K562 (cell line): ENCODE measurements at regions not wholly inside any gene's neighbourhood (a gene's known extent, or its start where the extent isn't known, plus 50 kb on each side); places are given as distances from the start of the nearest gene placed in this dataset.

ENCODE experiments used
- ATAC-seq: fragments of 200-7000 bp; cut with Tn5 transposase; 3 replicates; pipeline ENCODE4 v1.9.1; 2020; ENCODE audit warnings: moderate library complexity
- BruUV-seq: library from RNA; stranded (reverse); fragments of 400-500 nt; replicated peaks from 2 replicates; lab custom pipeline; 2021; lab: Mats Ljungman, UMichigan
- CTCF ChIA-PET: fragments of 300-600 bp; formaldehyde crosslinking; extraction: SDS; loops from one replicate; lab custom pipeline; 2021; ENCODE audit warnings: low intra/inter-chr PET ratio; lab: Yijun Ruan, JAX
- POLR2A ChIA-PET: fragments of 300-600, 350-650 bp; sonication (Branson Sonifier 250); formaldehyde crosslinking; extraction: SDS; loops from one replicate; lab custom pipeline; 2021; ENCODE audit warnings: antibody characterized with exemption, inconsistent platforms; lab: Yijun Ruan, JAX
- DNase-seq, 4 experiments: peaks; one replicate each; pipeline versions ENCODE4 v3.0.0 to v3.0.0-alpha.2; 2011 to 2018; ENCODE audit warnings: low spot score in 3 of 4, mixed read lengths in 3 of 4; ENCODE audit errors: extremely low read depth in 1 of 4
- FAIRE-seq: peaks from 2 replicates; lab custom pipeline; 2011; peaks lifted over from hg19 to GRCh38; lab: Jason Lieb, UNC
- H2AFZ ChIP-seq: 2 replicates; pipeline ENCODE4 v1.6.0; 2011; ENCODE audit warnings: low read depth, low read length, control low read depth, inconsistent platforms
- H3K27ac ChIP-seq: fragments of 200-600 bp; 3 replicates; pipeline ENCODE4 v1.8.0; 2011; ENCODE audit warnings: low read depth, mild to moderate bottlenecking, control low read depth, inconsistent platforms, low read length, moderate library complexity, mixed read lengths; ENCODE audit errors: extremely low read depth
- H3K27me3 ChIP-seq, 2 experiments: fragments of 300-600 bp in 1 of 2; 2 replicates in 1 of 2; 3 replicates in 1 of 2; pipeline versions ENCODE4 v1.6.0 to v1.8.0; 2011; ENCODE audit warnings: inconsistent platforms in 2 of 2, low read length in 2 of 2, mild to moderate bottlenecking in 1 of 2, mixed read lengths in 1 of 2, moderate library complexity in 1 of 2; ENCODE audit not compliant: control insufficient read depth in 2 of 2, insufficient read depth in 2 of 2
- H3K36me3 ChIP-seq: fragments of 300-600 bp; 3 replicates; pipeline ENCODE4 v1.8.0; 2011; ENCODE audit warnings: mild to moderate bottlenecking, low read length, inconsistent platforms; ENCODE audit not compliant: control insufficient read depth, insufficient read depth
- H3K4me1 ChIP-seq, 2 experiments: fragments of 200-600 bp in 1 of 2; replicated peaks in 1 of 2; 2 replicates in 1 of 2; 3 replicates in 1 of 2; pipeline versions ENCODE4 v1.5.1 to v1.8.0; 2011; ENCODE audit warnings: inconsistent platforms in 2 of 2, low read length in 2 of 2, mild to moderate bottlenecking in 1 of 2, mixed read lengths in 1 of 2, moderate library complexity in 1 of 2; ENCODE audit not compliant: control insufficient read depth in 2 of 2, insufficient read depth in 2 of 2
- H3K4me2 ChIP-seq: 2 replicates; pipeline ENCODE4 v1.6.1; 2011; ENCODE audit warnings: low read length, control low read depth, inconsistent platforms, mixed read lengths; ENCODE audit not compliant: insufficient read depth
- H3K4me3 ChIP-seq: fragments of 200-600 bp; sonication (generic), shearing (Covaris generic); 2 replicates; pipeline ENCODE4 v1.5.1; 2016; ENCODE audit warnings: control low read depth, inconsistent platforms
- H3K79me2 ChIP-seq: fragments of 200-600 bp; 3 replicates; pipeline ENCODE4 v1.8.0; 2011; ENCODE audit warnings: low read length, inconsistent platforms; ENCODE audit not compliant: control insufficient read depth, insufficient read depth
- H3K9ac ChIP-seq, 2 experiments: 2 replicates each; pipeline versions ENCODE4 v1.6.0 to v1.6.1; 2011; ENCODE audit warnings: low read depth in 2 of 2, low read length in 2 of 2, control low read depth in 1 of 2, inconsistent platforms in 1 of 2, mild to moderate bottlenecking in 1 of 2, mixed read lengths in 1 of 2; ENCODE audit not compliant: insufficient read depth in 1 of 2
- H3K9me1 ChIP-seq: one replicate; pipeline ENCODE4 v1.6.0; 2011; ENCODE audit warnings: inconsistent platforms, mild to moderate bottlenecking, low read length, moderate library complexity; ENCODE audit not compliant: control insufficient read depth, insufficient read depth
- H3K9me3 ChIP-seq: replicated peaks from 2 replicates; pipeline ENCODE4 v1.5.1; 2011; ENCODE audit warnings: low read depth, low read length, inconsistent platforms; ENCODE audit not compliant: control insufficient read depth, insufficient read depth
- H4K20me1 ChIP-seq: replicated peaks from 2 replicates; pipeline ENCODE4 v1.6.1; 2011; ENCODE audit warnings: low read length, inconsistent platforms, mixed read lengths; ENCODE audit not compliant: control insufficient read depth, insufficient read depth
- CBFA2T3 ChIP-seq: fragments of 450-650 bp; IDR thresholded peaks from 2 replicates; pipeline ENCODE4 v1.6.1; 2017
- CREB1 ChIP-seq, 2 experiments: sonication (generic) in 1 of 2; formaldehyde crosslinking in 1 of 2; IDR thresholded peaks; 2 replicates each; pipeline versions ENCODE4 v1.6.1 to v1.8.0; 2012 to 2022; ENCODE audit warnings: inconsistent platforms in 1 of 2, mild to moderate bottlenecking in 1 of 2, missing genetic modification reagents in 1 of 2, moderate library complexity in 1 of 2
- CREBBP ChIP-seq: IDR thresholded peaks from one replicate; pipeline ENCODE4 v1.6.1; 2012; ENCODE audit warnings: low read depth, mild to moderate bottlenecking, control low read depth, inconsistent platforms, low read length
- DDX20 ChIP-seq: fragments of 450-650 bp; IDR thresholded peaks from 2 replicates; pipeline ENCODE4 v1.6.1; 2016; ENCODE audit warnings: missing genetic modification characterization, low read depth, mild to moderate bottlenecking, missing compliant biosample characterization, moderate library complexity
- GATAD2A ChIP-seq: fragments of 450-650 bp; IDR thresholded peaks from 2 replicates; pipeline ENCODE4 v1.6.1; 2017
- PATZ1 ChIP-seq: fragments of 250-450 bp; sonication (Bioruptor Pico); IDR thresholded peaks from 2 replicates; pipeline ENCODE4 v1.5.0; 2020; ENCODE audit warnings: mild to moderate bottlenecking, borderline replicate concordance
- SMC3 ChIP-seq: conservative IDR thresholded peaks from 2 replicates; pipeline ENCODE4 v1.6.1; 2011; ENCODE audit warnings: low read depth, low read length, improper control_type of control experiment; ENCODE audit not compliant: insufficient read depth
- ZC3H11A ChIP-seq: IDR thresholded peaks from 2 replicates; pipeline ENCODE4 v1.6.1; 2012; ENCODE audit warnings: low read depth, low read length, improper control_type of control experiment
- ZNF324 ChIP-seq: fragments of 250-450 bp; sonication (Bioruptor Pico); IDR thresholded peaks from 2 replicates; pipeline ENCODE4 v1.4.0; 2020; ENCODE audit warnings: mild to moderate bottlenecking
- WGBS: fragments of 100-300 bp; shearing (Covaris generic); methylation state at CpG from one replicate; pipeline ENCODE4 v1.1.6; 2016; ENCODE audit warnings: low coverage, mixed read lengths; ENCODE audit not compliant: insufficient coverage; ENCODE audit errors: missing lambda C conversion rate; 5-methylcytosine and 5-hydroxymethylcytosine counted together
- in situ Hi-C: fragments of 300-500 bp; cut with MboI; formaldehyde crosslinking; loops from 4 replicates; pipeline ENCODE4 v1.15.0; 2018; ENCODE audit warnings: inconsistent platforms, mixed read lengths
- intact Hi-C: fragments of 100-400 bp; cut with micrococcal nuclease; formaldehyde crosslinking; loops from 2 replicates; pipeline ENCODE4 v1.14.2; 2022

GRCh38 chr11:109519253-109519652 lies 97.3 kb downstream of the C11orf87 start (continued):
- TF ChIP-seq CBFA2T3, result no peak
- TF ChIP-seq ZNF324 (CRISPR knock-in tag), result no peak
- TF ChIP-seq PATZ1, result no peak
- no peak for TF ChIP-seq CREBBP
- TF ChIP-seq DDX20 (tag), result no peak

GRCh38 chr11:109521571-109522086 lies 99.6 kb downstream of the C11orf87 start:
- DNase-seq, result no peak
- in situ Hi-C loops, result no loop called here
- ChIA-PET POLR2A (interaction anchor here (0.7 kb wide), 1 partner anchor 80 kb away, joined by 5 read pairs; no protein-coding TSS in a partner anchor), CTCF (no interaction called here)
- Histone ChIP-seq H3K9me3 (no peaks in the 10 kb centered on the region; the same call in 1 of the 2 replicates), H3K4me1 (no peaks in the 10 kb centered on the region), H3K27ac (no peak overlapping the region), H3K4me2 (no peak overlapping the region), H3K9ac (no peak overlapping the region), H3K27me3 (no peaks in the 10 kb centered on the region), H3K4me3 (no peak overlapping the region), H4K20me1 (no peaks in the 10 kb centered on the region), H3K79me2 (no peaks in the 10 kb centered on the region), H3K9me1 (no peaks in the 10 kb centered on the region), H3K36me3 (no peaks in the 10 kb centered on the region), H2AFZ (no peak overlapping the region)
- ATAC-seq, result no peak
- intact Hi-C loops, result no loop called here
- 0% methylated on average over 1 of the region's 1 CpG for WGBS
- no TSS peak for BruUV-seq
- no peak for FAIRE-seq
- TF ChIP-seq CREB1 (IDR thresholded peaks at IDR 0.05), result no peak
- no peak for TF ChIP-seq CREB1 (CRISPR knock-in tag; IDR thresholded peaks at IDR 0.05)
- no peak for TF ChIP-seq GATAD2A
- TF ChIP-seq ZC3H11A, result no peak
- TF ChIP-seq SMC3, result no peak
- TF ChIP-seq PATZ1, result no peak
